ACHN (cell line): ENCODE measurements at regions not wholly inside any gene's neighbourhood (a gene's known extent, or its start where the extent isn't known, plus 50 kb on each side); places are given as distances from the start of the nearest gene placed in this dataset.
"Not testable (repeated sequence)": the region's sequence is repeated elsewhere in the genome, so short reads cannot be mapped to it uniquely, and the experiment has no call there.

Experiments
- DNase-seq: peaks from one replicate; pipeline ENCODE4 v3.0.0-alpha.2; 2015
- in situ Hi-C: cut with HindIII; loops from 2 replicates; pipeline ENCODE4 v1.10.0; 2017; ENCODE audit warnings: low sequenced_read_pairs, low pct_ligation_motif_present, low pct_unique_long_range_greater_than_20kb

- no peak for DNase-seq
- in situ Hi-C loops: no loop called here
Observed at GRCh38 chr5:90338712-90339372, 70.7 kb downstream of the CETN3 start.

- in situ Hi-C loops: no loop called here
Observed at GRCh38 chr5:90337449-90338052, 72.0 kb downstream of the CETN3 start.

GRCh38 chr5:90336752-90337151, 72.8 kb downstream of the CETN3 start:
- in situ Hi-C loops: no loop called here
- no peak for DNase-seq

More at GRCh38 chr5:90337449-90338052, 72.0 kb downstream of the CETN3 start:
- no peak for DNase-seq

GRCh38 chr5:90334741-90335140, 74.8 kb downstream of the CETN3 start:
- in situ Hi-C loops: no loop called here
- DNase-seq: no peak

GRCh38 chr5:90329911-90330310, 79.6 kb downstream of the CETN3 start:
- DNase-seq: no peak
- in situ Hi-C loops: no loop called here

- DNase-seq: no peak
- in situ Hi-C loops: no loop called here
Observed at GRCh38 chr5:90326995-90327394, 82.6 kb downstream of the CETN3 start.

- DNase-seq: no peak
- in situ Hi-C loops: no loop called here
Observed at GRCh38 chr5:90325093-90325492, 84.5 kb downstream of the CETN3 start.

GRCh38 chr5:90320348-90320747, 89.2 kb downstream of the CETN3 start:
- in situ Hi-C loops, DNase-seq: not testable (repeated sequence)

- in situ Hi-C loops: no loop called here
Observed at GRCh38 chr5:90312027-90312426, 97.5 kb downstream of the CETN3 start.

GRCh38 chr5:90311401-90311800, 98.2 kb downstream of the CETN3 start:
- no peak for DNase-seq
- in situ Hi-C loops: no loop called here

More at GRCh38 chr5:90312027-90312426, 97.5 kb downstream of the CETN3 start:
- DNase-seq: no peak

GRCh38 chr5:90308787-90309585, 100.6 kb downstream of the CETN3 start:
- in situ Hi-C loops: no loop called here
- DNase-seq: no peak

- in situ Hi-C loops: no loop called here
- DNase-seq: no peak
Observed at GRCh38 chr5:90307782-90308181, 101.8 kb downstream of the CETN3 start.

- in situ Hi-C loops: no loop called here
- no peak for DNase-seq
Observed at GRCh38 chr5:90307322-90307721, 102.2 kb downstream of the CETN3 start.

- in situ Hi-C loops: no loop called here
- no peak for DNase-seq
Observed at GRCh38 chr5:90306613-90307012, 102.9 kb downstream of the CETN3 start.

GRCh38 chr5:90305041-90305720, 104.4 kb downstream of the CETN3 start:
- in situ Hi-C loops: no loop called here
- DNase-seq: no peak

- DNase-seq: no peak
- in situ Hi-C loops: no loop called here
Observed at GRCh38 chr5:90301248-90301647, 108.3 kb downstream of the CETN3 start.

GRCh38 chr5:90297045-90297764, 112.4 kb downstream of the CETN3 start:
- DNase-seq: no peak
- in situ Hi-C loops: no loop called here

GRCh38 chr5:90294604-90295003, 115.0 kb downstream of the CETN3 start:
- no peak for DNase-seq
- in situ Hi-C loops: no loop called here
